ENCODE measurements at regions not wholly inside any gene's neighbourhood (a gene's known extent, or its start where the extent isn't known, plus 50 kb on each side); places are given as distances from the start of the nearest gene placed in this dataset.

DNA sequence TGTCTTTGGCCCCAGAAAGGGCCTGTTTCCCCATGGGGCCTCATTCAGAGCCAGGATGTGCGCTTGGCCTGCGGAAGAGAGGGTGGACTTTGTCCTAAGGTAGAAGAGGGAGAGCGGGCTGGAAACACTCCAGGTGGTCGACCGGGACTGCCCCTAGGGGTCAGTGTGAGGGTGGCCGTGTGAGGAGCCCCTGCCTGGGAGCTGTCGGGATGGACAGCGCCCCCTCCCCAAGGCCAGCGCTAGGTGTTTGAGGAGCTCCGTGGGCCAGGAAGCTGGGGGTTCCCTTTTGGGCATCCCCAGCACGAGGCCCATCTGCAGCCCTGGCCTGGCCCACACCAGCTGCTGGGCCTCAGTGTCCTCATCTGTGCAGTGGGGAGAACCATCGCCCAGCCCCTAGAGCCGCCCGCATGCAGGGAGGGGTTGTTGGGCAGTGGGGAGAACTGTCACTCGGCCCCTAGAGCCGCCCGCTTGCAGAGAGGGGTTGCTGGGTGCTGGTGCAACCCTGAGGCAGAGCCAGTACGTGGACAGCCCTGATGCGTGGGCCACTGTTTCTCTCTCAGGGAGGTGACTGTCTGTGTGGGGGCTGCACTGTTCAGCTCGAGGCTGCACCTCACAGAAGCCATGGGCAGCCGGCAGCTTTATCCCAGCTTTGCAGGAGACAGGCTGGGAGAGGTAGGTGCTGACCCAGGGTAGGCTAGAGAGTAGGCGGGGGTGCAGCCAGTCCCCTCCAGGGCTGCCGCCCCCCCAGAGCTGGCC is 1319.9 kb downstream of the BRD1 start:
- no peak overlapping the region for H3K27ac Mint-ChIP-seq

More for the DNA sequence above, 1319.9 kb downstream of the BRD1 start:
- H3K36me3 Mint-ChIP-seq (ENCODE audit: low read depth), result no peaks in the 10 kb centered on the region
- Histone ChIP-seq H3K4me3 (no peak overlapping the region), H3K79me2 (replicated peaks; ENCODE audit: insufficient read depth) (no peaks in the 10 kb centered on the region), H3K4me1 (ENCODE audit: insufficient read depth) (no peaks in the 10 kb centered on the region), H3K4me2 (no peak overlapping the region), H3K27me3 (ENCODE audit: insufficient read depth) (no peaks in the 10 kb centered on the region), H4K20me1 (replicated peaks; ENCODE audit: insufficient read depth) (no peaks in the 10 kb centered on the region), H2AFZ (no peak overlapping the region), H3F3A (replicated peaks; ENCODE audit: low read depth) (no peaks in the 10 kb centered on the region), H3K9me2 (ENCODE audit: insufficient read depth) (no peaks in the 10 kb centered on the region), H3K36me3 (ENCODE audit: insufficient read depth) (no peaks in the 10 kb centered on the region; the same call in 1 of the 2 replicates), H3K27ac (ENCODE audit: low read depth) (no peak overlapping the region)
- no peaks in the 10 kb centered on the region; the same call in 2 of the 3 replicates for H3K9me3 Mint-ChIP-seq
- no peak overlapping the region for H3K4me3 Mint-ChIP-seq
- peak; percentile 46 for ATAC-seq
- peaks cover 5% of the 10 kb centered on the region for H3K27me3 Mint-ChIP-seq (ENCODE audit: insufficient read depth, low read depth, poor library complexity)
- no peak for DNase-seq (ENCODE audit: low spot score)
- TF ChIP-seq CREB1 (CRISPR knock-in tag; IDR thresholded peaks at IDR 0.05; ENCODE audit: low read depth) (no peak), JUNB (IDR thresholded peaks at IDR 0.05; ENCODE audit: unreplicated experiment) (no peak), EZH2phosphoT487 (IDR thresholded peaks at IDR 0.05; ENCODE audit: unreplicated experiment) (no peak), ZNF331 (CRISPR knock-in tag; IDR thresholded peaks at IDR 0.05; ENCODE audit: low read depth) (no peak), STAT1 (IDR thresholded peaks at IDR 0.05; ENCODE audit: unreplicated experiment) (no peak), POLR2AphosphoS5 (IDR thresholded peaks at IDR 0.05; ENCODE audit: low read depth) (no peak), EZH2 (IDR thresholded peaks at IDR 0.05; ENCODE audit: low read depth, unreplicated experiment) (no peak), ZNF114 (CRISPR knock-in tag; IDR thresholded peaks at IDR 0.05) (no peak), NANOG (IDR thresholded peaks at IDR 0.05; ENCODE audit: borderline replicate concordance) (no peak)
- TF ChIP-seq, protein P1, sequence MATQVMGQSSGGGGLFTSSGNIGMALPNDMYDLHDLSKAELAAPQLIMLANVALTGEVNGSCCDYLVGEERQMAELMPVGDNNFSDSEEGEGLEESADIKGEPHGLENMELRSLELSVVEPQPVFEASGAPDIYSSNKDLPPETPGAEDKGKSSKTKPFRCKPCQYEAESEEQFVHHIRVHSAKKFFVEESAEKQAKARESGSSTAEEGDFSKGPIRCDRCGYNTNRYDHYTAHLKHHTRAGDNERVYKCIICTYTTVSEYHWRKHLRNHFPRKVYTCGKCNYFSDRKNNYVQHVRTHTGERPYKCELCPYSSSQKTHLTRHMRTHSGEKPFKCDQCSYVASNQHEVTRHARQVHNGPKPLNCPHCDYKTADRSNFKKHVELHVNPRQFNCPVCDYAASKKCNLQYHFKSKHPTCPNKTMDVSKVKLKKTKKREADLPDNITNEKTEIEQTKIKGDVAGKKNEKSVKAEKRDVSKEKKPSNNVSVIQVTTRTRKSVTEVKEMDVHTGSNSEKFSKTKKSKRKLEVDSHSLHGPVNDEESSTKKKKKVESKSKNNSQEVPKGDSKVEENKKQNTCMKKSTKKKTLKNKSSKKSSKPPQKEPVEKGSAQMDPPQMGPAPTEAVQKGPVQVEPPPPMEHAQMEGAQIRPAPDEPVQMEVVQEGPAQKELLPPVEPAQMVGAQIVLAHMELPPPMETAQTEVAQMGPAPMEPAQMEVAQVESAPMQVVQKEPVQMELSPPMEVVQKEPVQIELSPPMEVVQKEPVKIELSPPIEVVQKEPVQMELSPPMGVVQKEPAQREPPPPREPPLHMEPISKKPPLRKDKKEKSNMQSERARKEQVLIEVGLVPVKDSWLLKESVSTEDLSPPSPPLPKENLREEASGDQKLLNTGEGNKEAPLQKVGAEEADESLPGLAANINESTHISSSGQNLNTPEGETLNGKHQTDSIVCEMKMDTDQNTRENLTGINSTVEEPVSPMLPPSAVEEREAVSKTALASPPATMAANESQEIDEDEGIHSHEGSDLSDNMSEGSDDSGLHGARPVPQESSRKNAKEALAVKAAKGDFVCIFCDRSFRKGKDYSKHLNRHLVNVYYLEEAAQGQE (IDR thresholded peaks at IDR 0.05; ENCODE audit: unreplicated experiment), result no peak
- TF ChIP-seq, protein P2, sequence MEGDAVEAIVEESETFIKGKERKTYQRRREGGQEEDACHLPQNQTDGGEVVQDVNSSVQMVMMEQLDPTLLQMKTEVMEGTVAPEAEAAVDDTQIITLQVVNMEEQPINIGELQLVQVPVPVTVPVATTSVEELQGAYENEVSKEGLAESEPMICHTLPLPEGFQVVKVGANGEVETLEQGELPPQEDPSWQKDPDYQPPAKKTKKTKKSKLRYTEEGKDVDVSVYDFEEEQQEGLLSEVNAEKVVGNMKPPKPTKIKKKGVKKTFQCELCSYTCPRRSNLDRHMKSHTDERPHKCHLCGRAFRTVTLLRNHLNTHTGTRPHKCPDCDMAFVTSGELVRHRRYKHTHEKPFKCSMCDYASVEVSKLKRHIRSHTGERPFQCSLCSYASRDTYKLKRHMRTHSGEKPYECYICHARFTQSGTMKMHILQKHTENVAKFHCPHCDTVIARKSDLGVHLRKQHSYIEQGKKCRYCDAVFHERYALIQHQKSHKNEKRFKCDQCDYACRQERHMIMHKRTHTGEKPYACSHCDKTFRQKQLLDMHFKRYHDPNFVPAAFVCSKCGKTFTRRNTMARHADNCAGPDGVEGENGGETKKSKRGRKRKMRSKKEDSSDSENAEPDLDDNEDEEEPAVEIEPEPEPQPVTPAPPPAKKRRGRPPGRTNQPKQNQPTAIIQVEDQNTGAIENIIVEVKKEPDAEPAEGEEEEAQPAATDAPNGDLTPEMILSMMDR (conservative IDR thresholded peaks at IDR 0.05; ENCODE audit: low read depth in 2 of 2), result no peak; a peak in 1 of 4 replicates
- TF ChIP-seq, protein P3, sequence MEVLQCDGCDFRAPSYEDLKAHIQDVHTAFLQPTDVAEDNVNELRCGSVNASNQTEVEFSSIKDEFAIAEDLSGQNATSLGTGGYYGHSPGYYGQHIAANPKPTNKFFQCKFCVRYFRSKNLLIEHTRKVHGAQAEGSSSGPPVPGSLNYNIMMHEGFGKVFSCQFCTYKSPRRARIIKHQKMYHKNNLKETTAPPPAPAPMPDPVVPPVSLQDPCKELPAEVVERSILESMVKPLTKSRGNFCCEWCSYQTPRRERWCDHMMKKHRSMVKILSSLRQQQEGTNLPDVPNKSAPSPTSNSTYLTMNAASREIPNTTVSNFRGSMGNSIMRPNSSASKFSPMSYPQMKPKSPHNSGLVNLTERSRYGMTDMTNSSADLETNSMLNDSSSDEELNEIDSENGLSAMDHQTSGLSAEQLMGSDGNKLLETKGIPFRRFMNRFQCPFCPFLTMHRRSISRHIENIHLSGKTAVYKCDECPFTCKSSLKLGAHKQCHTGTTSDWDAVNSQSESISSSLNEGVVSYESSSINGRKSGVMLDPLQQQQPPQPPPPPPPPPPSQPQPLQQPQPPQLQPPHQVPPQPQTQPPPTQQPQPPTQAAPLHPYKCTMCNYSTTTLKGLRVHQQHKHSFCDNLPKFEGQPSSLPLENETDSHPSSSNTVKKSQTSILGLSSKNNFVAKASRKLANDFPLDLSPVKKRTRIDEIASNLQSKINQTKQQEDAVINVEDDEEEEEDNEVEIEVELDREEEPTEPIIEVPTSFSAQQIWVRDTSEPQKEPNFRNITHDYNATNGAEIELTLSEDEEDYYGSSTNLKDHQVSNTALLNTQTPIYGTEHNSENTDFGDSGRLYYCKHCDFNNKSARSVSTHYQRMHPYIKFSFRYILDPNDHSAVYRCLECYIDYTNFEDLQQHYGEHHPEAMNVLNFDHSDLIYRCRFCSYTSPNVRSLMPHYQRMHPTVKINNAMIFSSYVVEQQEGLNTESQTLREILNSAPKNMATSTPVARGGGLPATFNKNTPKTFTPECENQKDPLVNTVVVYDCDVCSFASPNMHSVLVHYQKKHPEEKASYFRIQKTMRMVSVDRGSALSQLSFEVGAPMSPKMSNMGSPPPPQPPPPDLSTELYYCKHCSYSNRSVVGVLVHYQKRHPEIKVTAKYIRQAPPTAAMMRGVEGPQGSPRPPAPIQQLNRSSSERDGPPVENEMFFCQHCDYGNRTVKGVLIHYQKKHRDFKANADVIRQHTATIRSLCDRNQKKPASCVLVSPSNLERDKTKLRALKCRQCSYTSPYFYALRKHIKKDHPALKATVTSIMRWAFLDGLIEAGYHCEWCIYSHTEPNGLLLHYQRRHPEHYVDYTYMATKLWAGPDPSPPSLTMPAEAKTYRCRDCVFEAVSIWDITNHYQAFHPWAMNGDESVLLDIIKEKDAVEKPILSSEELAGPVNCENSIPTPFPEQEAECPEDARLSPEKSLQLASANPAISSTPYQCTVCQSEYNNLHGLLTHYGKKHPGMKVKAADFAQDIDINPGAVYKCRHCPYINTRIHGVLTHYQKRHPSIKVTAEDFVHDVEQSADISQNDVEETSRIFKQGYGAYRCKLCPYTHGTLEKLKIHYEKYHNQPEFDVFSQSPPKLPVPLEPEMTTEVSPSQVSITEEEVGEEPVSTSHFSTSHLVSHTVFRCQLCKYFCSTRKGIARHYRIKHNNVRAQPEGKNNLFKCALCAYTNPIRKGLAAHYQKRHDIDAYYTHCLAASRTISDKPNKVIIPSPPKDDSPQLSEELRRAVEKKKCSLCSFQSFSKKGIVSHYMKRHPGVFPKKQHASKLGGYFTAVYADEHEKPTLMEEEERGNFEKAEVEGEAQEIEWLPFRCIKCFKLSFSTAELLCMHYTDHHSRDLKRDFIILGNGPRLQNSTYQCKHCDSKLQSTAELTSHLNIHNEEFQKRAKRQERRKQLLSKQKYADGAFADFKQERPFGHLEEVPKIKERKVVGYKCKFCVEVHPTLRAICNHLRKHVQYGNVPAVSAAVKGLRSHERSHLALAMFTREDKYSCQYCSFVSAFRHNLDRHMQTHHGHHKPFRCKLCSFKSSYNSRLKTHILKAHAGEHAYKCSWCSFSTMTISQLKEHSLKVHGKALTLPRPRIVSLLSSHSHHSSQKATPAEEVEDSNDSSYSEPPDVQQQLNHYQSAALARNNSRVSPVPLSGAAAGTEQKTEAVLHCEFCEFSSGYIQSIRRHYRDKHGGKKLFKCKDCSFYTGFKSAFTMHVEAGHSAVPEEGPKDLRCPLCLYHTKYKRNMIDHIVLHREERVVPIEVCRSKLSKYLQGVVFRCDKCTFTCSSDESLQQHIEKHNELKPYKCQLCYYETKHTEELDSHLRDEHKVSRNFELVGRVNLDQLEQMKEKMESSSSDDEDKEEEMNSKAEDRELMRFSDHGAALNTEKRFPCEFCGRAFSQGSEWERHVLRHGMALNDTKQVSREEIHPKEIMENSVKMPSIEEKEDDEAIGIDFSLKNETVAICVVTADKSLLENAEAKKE (CRISPR knock-in tag; IDR thresholded peaks at IDR 0.05), result no peak
- TF ChIP-seq, protein P4, sequence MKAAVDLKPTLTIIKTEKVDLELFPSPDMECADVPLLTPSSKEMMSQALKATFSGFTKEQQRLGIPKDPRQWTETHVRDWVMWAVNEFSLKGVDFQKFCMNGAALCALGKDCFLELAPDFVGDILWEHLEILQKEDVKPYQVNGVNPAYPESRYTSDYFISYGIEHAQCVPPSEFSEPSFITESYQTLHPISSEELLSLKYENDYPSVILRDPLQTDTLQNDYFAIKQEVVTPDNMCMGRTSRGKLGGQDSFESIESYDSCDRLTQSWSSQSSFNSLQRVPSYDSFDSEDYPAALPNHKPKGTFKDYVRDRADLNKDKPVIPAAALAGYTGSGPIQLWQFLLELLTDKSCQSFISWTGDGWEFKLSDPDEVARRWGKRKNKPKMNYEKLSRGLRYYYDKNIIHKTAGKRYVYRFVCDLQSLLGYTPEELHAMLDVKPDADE (IDR thresholded peaks at IDR 0.05), result no peak
- H3K4me1 Mint-ChIP-seq, result peaks cover 28% of the 10 kb centered on the region

All from GM23338 (cell line).